GM19025 (cell line): ENCODE measurements at regions not wholly inside any gene's neighbourhood (a gene's known extent, or its start where the extent isn't known, plus 50 kb on each side); places are given as distances from the start of the nearest gene placed in this dataset.
A peak's percentile ranks its signal among the peaks of the same experiment; 100 is the strongest.
"Not testable (repeated sequence)": the region's sequence is repeated elsewhere in the genome, so short reads cannot be mapped to it uniquely, and the experiment has no call there.

Source experiments
- ATAC-seq: cut with Tn5 transposase; IDR thresholded peaks from one replicate; pipeline ENCODE4 v1.9.1; 2021; ENCODE audit warnings: mild to moderate bottlenecking, low read depth, moderate library complexity; ENCODE audit not compliant: unreplicated experiment

DNA sequence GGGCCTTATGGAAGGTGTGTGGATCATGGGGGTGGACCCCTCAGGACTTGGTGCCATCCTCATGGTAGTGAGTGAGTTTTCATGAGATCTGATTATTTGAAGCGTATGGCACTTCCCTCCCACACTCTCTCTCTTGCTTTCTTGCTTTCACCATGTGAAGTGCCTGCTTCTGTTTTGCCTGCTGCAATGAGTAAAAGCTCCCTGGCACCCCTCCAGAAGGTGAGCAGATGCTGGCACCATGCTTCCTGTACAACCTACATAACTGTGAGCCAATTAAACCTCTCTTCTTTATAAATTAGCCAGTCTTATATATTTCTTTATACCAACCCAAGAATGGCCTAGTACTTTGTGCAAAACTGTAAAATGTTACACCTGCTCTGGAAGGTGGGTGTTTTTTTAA, 396.8 kb upstream of the HS3ST5 start:
- ATAC-seq = no peak

DNA sequence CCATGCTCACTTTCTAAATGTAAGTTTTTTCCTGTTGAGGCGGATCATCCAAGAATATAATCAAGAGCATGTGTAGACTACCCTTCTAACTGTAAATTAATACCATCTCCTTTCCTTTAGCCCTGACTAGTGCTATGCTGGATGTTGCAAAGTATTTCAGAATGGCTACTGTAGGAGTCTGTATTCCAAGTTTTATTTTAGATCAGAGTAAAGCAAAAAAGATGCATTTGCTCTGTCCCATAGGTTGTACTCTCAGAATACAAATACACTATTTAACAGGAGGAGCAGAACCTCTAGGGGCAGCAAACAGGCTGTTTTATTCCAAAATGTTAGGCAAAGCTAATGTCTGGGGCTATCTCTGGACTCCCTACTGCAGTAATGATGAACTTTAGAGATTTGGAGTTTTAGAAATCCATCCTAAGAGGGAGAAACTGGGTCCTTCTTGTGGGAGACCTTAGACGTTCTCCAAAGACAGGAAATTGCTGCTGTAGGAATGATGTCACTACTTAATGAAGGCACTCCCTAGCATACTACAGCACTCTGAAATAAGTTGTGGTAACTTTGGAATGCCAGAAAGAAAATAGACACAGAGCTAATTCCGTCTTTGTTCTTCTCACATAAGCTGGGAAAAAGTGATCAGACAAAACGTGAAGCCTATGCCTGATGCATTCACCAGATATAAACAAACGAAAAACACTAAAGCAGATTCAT, 392.4 kb upstream of the HS3ST5 start:
- ATAC-seq = no peak

DNA sequence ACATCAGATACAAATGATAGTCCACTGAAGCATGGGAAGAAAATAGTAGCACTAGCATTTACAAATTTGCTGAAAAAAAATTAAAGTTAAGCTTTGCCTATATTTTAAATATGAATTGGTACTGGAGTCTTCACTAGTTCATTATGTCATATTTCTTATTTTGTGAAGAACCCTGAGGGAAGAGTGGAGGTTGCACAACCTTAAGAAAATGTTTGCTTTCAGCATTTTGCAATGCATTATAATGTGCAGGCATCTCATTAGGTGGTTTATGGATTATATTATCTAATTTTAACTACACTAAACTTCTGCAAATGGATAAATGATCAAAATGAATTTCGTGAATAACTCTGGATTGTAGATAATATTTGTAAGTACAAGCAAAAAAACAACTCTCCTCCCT, 390.8 kb upstream of the HS3ST5 start:
- ATAC-seq = no peak

DNA sequence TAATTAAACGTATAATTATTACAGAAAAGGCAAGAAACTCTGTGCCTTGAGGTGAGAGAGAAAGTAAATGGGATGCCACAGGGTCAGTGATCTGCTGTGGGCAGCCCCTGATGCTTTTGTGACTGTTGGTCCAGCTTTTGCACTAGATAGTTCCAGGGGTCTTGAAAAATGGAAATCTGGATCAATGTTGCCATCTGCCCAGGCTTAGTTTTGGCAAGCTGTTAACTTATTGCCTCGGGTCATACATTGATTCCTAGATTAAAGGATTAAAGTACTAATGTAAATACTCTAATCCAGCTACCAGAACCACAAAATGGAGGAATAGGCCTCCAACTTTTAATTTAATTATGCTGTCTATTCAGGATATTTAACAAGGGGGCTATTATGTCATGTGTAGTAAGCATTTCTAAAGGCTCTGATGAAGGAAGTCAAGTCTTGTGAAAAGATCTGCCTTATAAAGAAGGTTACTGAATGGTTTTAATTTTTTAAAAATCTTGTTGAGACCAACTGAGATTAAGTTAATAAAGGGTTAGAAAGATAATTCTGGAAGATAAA, 376.0 kb upstream of the HS3ST5 start:
- ATAC-seq = no peak

DNA sequence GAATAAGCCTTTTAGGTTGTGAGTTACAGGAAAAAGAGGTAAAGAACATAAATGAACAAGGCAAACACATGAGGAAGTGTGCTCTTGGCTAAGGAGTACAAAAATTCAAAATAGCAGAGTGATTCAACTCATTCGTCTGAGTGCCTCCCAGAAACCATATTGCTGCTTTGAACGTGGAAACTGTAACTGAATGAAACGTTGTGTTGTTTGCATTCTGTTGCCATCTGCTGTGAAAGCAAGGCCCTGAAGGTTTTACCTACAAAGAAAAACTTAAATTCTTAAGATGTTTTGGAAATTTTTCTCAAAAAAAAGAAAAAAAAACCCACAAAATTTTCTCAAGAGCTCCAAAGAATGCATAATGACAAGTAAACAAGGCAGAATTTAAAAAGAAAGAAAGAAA, 375.4 kb upstream of the HS3ST5 start:
- no peak for ATAC-seq

DNA sequence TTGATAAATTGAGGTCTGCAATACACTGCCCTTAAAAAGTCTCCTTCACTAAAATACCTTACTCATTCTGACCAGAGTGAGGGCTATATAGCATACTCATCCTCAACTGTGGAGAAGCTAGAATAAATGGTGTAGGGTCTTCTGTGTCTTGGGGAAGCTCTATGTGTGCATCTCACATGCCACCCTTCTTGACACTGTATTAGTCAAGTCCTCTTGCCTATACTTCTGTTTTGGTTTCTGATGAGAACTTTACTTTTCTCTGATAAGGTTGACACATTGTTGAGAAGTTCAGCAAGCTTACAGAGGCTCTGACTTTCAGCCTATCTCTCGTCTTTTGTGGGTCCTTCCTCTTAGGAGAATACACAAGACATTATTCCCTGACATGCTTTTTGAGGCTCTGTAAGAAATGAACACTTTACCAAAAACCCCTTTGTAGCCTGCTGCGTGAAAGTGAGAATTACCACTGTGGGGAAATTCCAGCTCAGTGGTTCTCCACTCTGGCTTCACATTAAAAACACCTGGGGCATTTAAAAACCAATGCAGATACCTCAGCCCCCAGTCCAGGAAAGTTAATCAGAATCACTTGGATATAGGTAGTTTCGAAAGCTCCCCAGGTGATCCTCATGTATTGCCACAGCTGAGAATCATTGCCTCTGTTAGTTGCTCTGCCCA, 372.1 kb upstream of the HS3ST5 start:
- ATAC-seq = peak; percentile 59

DNA sequence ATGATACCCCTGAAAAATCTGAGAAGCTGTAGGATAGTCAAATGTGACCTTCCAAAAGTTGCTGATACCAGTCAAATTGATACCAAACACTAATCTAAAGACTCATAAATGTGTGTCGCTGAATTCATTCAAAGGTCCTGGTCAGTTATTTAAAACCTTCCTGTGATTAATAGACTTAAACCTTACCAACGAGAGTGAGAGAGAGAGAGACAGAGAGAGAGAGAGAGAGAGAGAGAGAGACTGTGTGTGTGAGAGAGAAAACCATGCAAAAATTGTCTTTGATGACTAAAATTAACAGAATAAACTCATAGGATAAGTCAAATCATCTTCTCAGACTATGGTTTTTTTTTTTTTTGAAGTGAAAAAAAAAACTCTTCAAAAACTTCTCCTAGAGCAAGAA, 370.9 kb upstream of the HS3ST5 start:
- peak; percentile 23 for ATAC-seq

DNA sequence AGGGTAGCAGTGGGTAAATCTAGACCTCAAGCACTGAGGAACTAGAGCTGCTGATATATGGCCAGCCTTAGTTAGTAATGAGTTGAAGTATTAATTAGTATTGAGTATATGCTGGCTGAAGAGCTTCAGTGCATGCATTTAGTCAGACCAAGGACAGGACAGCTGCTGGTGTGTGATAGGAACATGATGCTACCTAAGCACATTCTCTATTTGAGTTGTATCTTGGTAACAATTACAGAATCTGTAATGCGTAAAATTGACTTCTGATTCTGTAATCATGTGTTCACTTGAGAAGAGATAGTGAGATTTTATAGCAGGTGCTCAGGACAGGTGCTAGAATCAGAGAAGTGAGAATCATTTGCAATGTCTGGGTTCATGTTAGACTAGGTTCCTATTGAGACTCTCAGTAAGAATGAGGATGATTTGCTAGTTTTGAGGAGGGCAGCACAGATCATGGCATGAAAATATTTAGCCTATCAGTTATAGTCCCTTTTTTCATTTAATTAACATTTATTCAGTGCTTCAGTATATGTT, 369.4 kb upstream of the HS3ST5 start:
- ATAC-seq = no peak

DNA sequence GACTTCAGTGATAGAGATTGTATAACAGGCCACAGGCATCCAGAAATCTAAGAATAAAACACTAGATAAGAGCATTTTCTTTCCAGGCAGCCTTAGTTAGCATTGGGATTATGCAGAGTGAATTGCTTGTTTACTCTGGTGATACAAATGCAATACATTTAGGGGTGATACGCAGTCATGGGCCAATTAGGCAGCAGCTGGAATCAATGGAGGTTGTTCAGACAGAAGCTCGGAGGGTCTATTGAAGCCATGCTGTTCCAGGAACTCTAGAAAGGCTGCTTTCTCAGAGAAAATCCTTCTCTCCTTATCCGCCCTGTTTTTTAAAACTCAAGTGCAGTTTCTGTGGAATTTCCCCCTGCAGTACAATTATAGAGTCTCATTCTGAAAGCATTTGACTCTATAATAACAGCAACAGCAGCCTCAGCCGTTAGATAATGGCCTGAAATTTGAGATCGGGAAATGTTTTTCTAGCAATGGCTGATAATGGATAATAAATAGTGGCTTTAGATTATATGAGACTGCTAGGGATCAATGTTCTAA, 364.3 kb upstream of the HS3ST5 start:
- ATAC-seq = no peak

DNA sequence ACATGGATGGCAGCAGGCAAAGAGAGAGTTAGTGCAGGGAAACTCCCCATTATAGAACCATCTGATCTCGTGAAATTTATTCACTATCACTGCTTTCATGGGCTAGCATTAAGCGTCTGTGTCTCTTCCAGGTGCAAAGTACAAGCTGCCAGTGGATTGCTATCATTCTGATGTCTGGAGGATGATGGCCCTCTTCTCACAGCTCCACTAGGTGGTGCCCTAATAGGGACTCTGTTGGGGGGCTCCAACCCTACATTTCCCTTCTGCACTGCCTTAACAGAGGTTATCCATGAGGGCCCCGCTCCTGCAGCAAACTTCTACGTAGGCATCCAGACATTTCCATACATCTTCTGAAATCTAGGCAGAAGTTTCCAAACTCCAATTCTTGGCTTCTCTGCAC, 347.8 kb upstream of the HS3ST5 start:
- no peak for ATAC-seq

DNA sequence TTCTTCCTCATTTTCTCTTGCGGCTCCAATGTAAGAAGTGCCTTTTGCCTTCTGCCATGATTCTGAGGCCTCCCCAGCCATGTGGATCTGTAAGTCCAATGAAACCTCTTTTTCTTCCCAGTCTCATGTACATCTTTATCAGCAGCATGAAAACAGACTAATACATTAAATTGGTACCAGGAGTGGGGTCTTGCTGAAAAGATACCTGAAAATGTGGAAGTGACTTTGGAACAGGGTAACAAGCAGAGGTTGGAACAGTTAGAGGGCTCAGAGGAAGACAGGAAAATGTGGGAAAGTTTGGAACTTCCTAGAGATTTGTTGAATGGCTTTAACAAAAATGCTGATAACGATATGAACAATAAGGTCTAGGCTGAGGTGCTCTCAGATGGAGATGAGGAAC, 316.7 kb upstream of the HS3ST5 start:
- no peak for ATAC-seq

DNA sequence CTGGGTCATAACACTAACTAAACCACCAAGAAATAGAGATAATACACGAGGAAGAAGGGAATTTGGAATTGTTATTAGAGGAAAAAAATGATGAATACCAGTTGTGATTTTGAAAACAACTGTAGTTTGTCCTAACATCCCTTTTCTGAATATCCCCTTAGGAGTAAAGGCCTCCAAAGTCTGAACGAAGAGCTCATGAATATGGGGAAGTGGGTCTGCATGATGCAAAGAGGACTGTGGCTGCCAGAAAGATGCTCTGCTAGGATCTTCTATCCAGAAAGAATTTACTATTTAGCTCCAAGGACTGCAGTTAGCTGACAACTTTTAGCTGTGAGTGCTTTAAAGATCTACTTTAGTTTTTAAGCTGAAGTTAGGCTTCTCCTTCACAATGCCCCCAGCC, 308.8 kb upstream of the HS3ST5 start:
- no peak for ATAC-seq

DNA sequence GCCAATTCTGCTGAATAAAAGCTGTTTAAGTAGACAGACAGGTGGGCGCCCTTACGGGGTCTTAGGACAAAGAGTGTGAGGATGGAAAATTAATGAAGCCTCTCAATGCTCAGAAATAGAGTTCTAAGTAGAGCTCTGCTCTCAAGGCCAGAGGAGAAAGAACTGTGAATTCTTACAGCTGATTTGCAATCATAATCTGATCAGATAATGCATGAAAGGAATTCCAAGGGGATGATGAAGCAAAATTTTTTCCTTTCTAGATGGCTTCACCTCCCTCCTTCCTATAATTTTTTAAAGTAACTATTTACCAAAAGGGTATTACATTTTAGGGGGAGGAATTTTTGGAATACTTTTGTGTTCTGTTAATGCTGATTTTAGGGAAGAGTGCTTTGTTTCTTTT, 308.1 kb upstream of the HS3ST5 start:
- ATAC-seq = no peak

DNA sequence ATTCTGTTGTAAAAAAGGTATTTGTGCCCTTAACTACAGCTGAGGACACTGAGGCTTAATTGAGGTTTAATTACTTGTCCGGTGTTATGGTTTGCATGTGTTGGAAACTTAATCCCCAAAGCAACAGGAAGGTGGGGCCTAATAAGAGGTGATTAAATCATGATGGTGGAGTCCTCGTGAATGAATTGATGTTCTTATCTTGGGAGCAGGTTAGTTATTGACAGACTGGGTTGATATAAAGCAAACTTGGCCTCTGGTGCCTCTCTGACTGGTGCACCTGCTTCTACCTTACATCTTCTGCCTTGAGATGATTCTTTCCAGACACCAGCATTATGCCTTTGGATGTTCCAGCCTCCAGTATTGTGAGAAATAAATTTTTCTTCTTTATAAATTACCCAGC, 306.5 kb upstream of the HS3ST5 start:
- ATAC-seq = no peak

DNA sequence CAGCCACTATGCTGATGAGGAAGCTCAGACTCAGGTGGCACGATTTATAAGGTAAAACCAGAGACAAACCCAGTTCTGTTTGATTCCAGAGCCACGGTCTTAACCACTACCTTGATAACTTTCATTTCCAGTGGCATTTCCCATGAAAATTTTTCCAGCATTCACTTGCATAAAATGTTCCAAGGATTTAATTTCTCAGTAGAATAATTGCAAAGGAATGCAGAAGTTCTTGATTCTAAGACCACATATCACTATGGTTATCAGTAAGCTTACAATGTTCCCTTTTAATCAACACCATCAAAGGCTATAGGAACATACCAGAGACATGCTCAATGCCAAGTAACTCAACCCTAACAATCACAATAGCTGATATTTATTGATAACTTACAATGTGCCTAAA, 306.0 kb upstream of the HS3ST5 start:
- ATAC-seq = no peak

DNA sequence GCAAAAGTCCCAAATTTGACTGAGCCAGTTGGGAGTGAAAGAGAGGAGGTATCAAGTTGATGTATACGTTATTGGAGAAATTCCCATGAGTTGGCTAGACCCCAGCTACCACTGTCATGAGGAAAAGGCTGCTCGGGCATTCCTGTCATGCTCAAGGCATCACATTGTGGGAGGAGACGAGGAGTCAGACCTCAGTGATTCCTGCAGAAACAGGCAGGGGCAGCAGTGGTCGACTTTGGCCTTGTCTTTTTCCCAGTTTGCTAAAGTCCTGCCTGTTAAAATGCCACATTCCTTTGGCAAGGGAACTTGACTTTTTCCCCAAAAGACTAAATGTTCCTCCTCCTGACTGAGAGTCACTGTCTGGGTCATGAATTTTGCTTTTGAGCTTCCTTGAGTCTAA, 295.5 kb upstream of the HS3ST5 start:
- no peak for ATAC-seq

DNA sequence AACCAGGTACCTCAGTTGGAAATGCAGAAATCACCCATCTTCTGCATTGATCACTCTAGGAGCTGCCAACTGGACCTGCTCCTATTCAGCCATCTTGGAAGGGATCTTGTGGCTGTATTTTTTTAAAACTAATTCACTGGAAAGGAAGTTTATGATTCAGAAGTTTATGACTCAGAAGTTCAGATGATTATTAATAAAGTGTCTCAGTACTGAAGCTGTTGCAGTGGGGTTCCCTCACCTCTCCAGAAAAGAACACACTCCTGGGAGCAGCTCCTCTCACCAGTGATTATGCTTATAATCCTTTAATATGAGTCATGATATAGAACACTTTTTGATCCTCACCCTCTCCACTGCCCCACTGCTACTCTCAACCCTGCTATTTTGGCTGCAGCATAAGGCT, 291.2 kb upstream of the HS3ST5 start:
- no peak for ATAC-seq

DNA sequence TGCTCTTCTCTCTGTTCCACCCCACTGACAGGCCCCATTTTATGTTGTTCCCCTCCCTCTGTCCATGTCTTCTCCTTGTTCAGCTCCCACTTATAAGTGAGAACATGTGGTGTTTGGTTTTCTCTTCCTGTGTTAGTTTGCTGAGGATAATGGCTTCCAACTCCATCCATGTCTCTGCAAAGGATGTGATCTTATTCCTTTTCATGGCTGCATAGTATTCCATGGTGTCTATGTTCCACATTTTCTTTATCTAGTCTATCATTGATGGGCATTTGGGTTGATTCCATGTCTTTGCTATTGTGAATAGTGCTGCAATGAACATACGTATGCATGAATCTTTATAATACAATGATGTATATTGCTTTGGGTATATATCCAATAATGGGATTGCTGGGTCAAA, 283.4 kb upstream of the HS3ST5 start:
- ATAC-seq = not testable (repeated sequence)

DNA sequence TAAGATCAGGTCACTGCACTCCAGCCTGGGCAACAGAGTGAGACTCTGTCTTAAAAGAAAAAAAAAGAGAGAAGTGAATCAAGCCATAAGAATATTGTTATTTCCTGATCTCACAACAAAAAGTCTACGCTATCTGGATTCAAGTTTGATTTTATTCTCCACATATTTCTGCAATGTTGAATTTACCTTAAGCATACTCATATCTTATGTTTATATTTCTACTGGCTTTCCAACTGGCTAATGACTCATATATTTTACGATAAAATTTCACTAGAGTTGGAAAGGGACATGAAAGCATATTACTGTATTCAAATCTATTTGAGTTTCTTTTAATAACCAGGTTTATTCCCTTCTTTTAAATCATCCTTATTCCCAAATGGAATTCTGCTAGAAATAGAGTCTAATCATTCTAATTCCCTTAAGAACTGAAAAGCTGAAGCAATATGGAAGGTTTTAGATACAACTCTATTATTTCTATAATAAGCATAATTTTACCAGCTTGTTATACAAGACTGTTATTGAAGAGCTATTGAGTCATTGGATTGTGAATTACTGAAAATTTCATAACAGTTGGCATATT, 276.9 kb upstream of the HS3ST5 start:
- no peak for ATAC-seq

DNA sequence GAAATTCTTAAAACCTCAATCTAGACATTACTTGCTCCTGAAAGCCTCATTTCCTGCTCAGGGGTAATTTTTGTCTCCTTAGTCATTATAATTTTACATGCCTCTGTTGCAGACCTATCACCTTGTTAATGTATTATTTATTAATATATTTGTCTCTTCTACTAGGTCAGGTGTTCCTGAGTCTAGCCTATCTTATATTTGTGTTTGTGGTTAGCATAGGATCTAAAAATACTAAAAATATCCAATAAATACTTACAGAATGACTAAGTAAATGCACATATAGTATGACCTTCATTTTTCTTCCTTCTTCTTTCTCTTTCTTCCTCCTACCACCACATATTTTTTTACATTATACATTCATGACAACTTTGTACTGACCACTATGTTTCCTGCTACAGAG, 268.9 kb upstream of the HS3ST5 start:
- no peak for ATAC-seq

DNA sequence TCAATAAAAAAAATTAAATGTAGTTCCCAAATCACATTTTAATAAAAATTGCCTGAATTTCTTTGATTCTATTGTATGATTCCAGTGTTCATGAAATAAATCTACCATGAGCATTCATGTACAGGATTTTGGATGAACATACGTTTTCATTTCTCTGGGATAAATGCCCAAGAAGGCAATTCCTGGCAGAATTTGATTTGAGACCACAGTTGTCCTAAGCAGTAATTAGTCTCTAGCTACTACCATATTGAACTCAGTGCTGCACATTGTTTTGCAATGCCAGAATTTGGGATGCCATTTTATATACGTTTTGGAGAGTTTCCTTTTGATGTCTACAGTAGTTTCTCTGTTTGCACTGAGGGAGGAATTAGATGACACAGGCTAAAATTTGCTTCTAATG, 265.3 kb upstream of the HS3ST5 start:
- no peak for ATAC-seq
